ENCODE measurements at regions not wholly inside any gene's neighbourhood (a gene's known extent, or its start where the extent isn't known, plus 50 kb on each side); places are given as distances from the start of the nearest gene placed in this dataset.

DNA sequence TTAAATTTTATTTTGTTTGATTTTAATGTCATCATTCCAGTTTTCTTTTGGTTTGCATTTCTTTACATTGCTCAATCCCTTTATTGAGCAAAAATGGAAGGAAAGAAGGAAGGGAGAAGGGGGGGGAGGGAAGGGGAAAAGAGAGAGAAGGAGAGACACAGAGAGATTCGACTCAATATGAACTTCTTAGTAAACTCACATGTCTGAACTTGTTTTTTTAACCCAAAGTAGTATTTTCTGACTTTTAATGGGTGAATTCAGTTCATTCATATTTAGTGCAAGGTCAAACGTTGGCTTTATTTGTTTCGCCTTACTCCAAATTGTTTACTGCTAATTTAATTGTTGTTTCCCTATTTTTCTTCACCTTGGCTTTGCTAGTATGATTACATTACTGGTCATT lies 278.6 kb downstream of the COL12A1 start:
- H3K4me3 ChIP-seq (ENCODE audit: low read length), result no peak overlapping the region
- H3K4me2 ChIP-seq (ENCODE audit: low read length), result no peak overlapping the region
- no peaks in the 10 kb centered on the region for H4K20me1 ChIP-seq (ENCODE audit: low read length)
- POLR2A ChIA-PET (ENCODE audit: unreplicated experiment), result no interaction called here
- TF ChIP-seq EZH2 (IDR thresholded peaks at IDR 0.05; ENCODE audit: low read length, unreplicated experiment) (no peak), EZH2phosphoT487 (IDR thresholded peaks at IDR 0.05; ENCODE audit: borderline replicate concordance, low read length) (no peak)
- TF ChIP-seq, protein P1, sequence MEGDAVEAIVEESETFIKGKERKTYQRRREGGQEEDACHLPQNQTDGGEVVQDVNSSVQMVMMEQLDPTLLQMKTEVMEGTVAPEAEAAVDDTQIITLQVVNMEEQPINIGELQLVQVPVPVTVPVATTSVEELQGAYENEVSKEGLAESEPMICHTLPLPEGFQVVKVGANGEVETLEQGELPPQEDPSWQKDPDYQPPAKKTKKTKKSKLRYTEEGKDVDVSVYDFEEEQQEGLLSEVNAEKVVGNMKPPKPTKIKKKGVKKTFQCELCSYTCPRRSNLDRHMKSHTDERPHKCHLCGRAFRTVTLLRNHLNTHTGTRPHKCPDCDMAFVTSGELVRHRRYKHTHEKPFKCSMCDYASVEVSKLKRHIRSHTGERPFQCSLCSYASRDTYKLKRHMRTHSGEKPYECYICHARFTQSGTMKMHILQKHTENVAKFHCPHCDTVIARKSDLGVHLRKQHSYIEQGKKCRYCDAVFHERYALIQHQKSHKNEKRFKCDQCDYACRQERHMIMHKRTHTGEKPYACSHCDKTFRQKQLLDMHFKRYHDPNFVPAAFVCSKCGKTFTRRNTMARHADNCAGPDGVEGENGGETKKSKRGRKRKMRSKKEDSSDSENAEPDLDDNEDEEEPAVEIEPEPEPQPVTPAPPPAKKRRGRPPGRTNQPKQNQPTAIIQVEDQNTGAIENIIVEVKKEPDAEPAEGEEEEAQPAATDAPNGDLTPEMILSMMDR (conservative IDR thresholded peaks at IDR 0.05; ENCODE audit: low read depth, low read length), result no peak
- BruUV-seq (replicated peaks), result no TSS peak
- DNase-seq (no peak), ATAC-seq (no peak)
- H3K9ac ChIP-seq (ENCODE audit: low read length), result no peak overlapping the region
- no peaks in the 10 kb centered on the region for H3K36me3 ChIP-seq (ENCODE audit: low read depth, low read length)
- no peaks in the 10 kb centered on the region for H3F3A ChIP-seq (ENCODE audit: low read length, unreplicated experiment)
- H2AFZ ChIP-seq (ENCODE audit: low read length), result no peak overlapping the region
- H3K4me1 ChIP-seq (ENCODE audit: insufficient read depth, low read length), result 0 out of 2 replicates have a peak, but pooled peaks cover 6% of the 10 kb centered on the region
- no peak overlapping the region for H3K27ac ChIP-seq (ENCODE audit: low read length)
- H3K9me3 ChIP-seq (ENCODE audit: low read length), result no peaks in the 10 kb centered on the region
- no peaks in the 10 kb centered on the region for H3K9me2 ChIP-seq (replicated peaks; ENCODE audit: low read length)
- intact Hi-C loops (cut with micrococcal nuclease), result no loop called here
- CTCF ChIA-PET, result no interaction called here
- no peaks in the 10 kb centered on the region for H3K27me3 ChIP-seq (ENCODE audit: low read length)
- H3K79me2 ChIP-seq (ENCODE audit: low read length), result no peaks in the 10 kb centered on the region

DNA sequence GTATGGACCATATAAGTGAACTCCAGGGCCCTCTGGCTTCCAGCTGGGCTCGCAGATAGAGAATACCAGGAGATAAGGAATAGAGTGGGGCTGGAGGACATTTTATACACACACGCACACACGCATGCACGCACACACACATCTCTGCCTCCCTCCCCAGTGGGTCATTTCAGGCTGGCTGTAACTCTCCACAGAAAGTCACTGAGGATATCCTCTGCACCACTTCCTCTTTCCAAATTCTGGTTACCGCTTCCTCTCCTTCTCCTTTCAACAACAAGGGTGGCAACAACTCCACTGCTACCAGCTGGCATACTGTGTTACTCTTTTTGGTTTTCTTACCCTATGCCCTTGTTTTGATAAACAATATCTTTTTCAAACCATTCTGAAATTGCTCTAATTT lies 280.2 kb downstream of the COL12A1 start:
- no peak overlapping the region for H3K9ac ChIP-seq (ENCODE audit: low read length)
- no peak overlapping the region for H2AFZ ChIP-seq (ENCODE audit: low read length)
- ChIA-PET CTCF (no interaction called here), POLR2A (ENCODE audit: unreplicated experiment) (no interaction called here)
- no peaks in the 10 kb centered on the region for H4K20me1 ChIP-seq (ENCODE audit: low read length)
- no peaks in the 10 kb centered on the region for H3K27me3 ChIP-seq (ENCODE audit: low read length)
- H3K9me2 ChIP-seq (replicated peaks; ENCODE audit: low read length), result no peaks in the 10 kb centered on the region
- no peak overlapping the region for H3K4me2 ChIP-seq (ENCODE audit: low read length)
- no peak overlapping the region for H3K27ac ChIP-seq (ENCODE audit: low read length)
- no peak overlapping the region for H3K4me3 ChIP-seq (ENCODE audit: low read length)
- H3K79me2 ChIP-seq (ENCODE audit: low read length), result no peaks in the 10 kb centered on the region
- no peaks in the 10 kb centered on the region for H3F3A ChIP-seq (ENCODE audit: low read length, unreplicated experiment)
- TF ChIP-seq, protein P1 (conservative IDR thresholded peaks at IDR 0.05; ENCODE audit: low read depth, low read length), result no peak
- no peak for TF ChIP-seq EZH2phosphoT487 (IDR thresholded peaks at IDR 0.05; ENCODE audit: borderline replicate concordance, low read length)
- DNase-seq, result no peak
- H3K9me3 ChIP-seq (ENCODE audit: low read length), result no peaks in the 10 kb centered on the region
- no peak for ATAC-seq
- intact Hi-C loops (cut with micrococcal nuclease), result no loop called here
- H3K36me3 ChIP-seq (ENCODE audit: low read depth, low read length), result no peaks in the 10 kb centered on the region
- no TSS peak for BruUV-seq (replicated peaks)
- H3K4me1 ChIP-seq (ENCODE audit: insufficient read depth, low read length), result no peaks in the 10 kb centered on the region

- CTCF ChIA-PET, result no interaction called here
- no peak for DNase-seq
- no peaks in the 10 kb centered on the region for H3K4me1 ChIP-seq (ENCODE audit: insufficient read depth, low read length)
- no peaks in the 10 kb centered on the region for H3K27me3 ChIP-seq (ENCODE audit: low read length)
- no peak overlapping the region for H3K4me2 ChIP-seq (ENCODE audit: low read length)
- H3K9ac ChIP-seq (ENCODE audit: low read length), result no peak overlapping the region
- BruUV-seq (replicated peaks), result no TSS peak
- no peak overlapping the region for H2AFZ ChIP-seq (ENCODE audit: low read length)
- no peak for ATAC-seq
- no peak overlapping the region for H3K27ac ChIP-seq (ENCODE audit: low read length)
- H3K36me3 ChIP-seq (ENCODE audit: low read depth, low read length), result no peaks in the 10 kb centered on the region
- no peaks in the 10 kb centered on the region for H4K20me1 ChIP-seq (ENCODE audit: low read length)
- no peak overlapping the region for H3K4me3 ChIP-seq (ENCODE audit: low read length)
- no peaks in the 10 kb centered on the region for H3K9me3 ChIP-seq (ENCODE audit: low read length)
- no peaks in the 10 kb centered on the region for H3K79me2 ChIP-seq (ENCODE audit: low read length)
- POLR2A ChIA-PET (ENCODE audit: unreplicated experiment), result no interaction called here
- H3F3A ChIP-seq (ENCODE audit: low read length, unreplicated experiment), result no peaks in the 10 kb centered on the region
- TF ChIP-seq, protein P1 (conservative IDR thresholded peaks at IDR 0.05; ENCODE audit: low read depth, low read length), result no peak
- TF ChIP-seq EZH2 (IDR thresholded peaks at IDR 0.05; ENCODE audit: low read length, unreplicated experiment) (no peak), EZH2phosphoT487 (IDR thresholded peaks at IDR 0.05; ENCODE audit: borderline replicate concordance, low read length) (no peak)
- intact Hi-C loops (cut with micrococcal nuclease), result no loop called here
- no peaks in the 10 kb centered on the region for H3K9me2 ChIP-seq (replicated peaks; ENCODE audit: low read length)
These were observed 291.0 kb downstream of the COL12A1 start for GRCh38 chr6:74914888-74915287.
